Activated T-cell treated with anti-CD3 and anti-CD28 coated beads, Interleukin-2, amount 50 U/mL, for 24 hours (primary cell): ENCODE measurements at regions not wholly inside any gene's neighbourhood (a gene's known extent, or its start where the extent isn't known, plus 50 kb on each side); places are given as distances from the start of the nearest gene placed in this dataset.
"Not testable (repeated sequence)": the region's sequence is repeated elsewhere in the genome, so short reads cannot be mapped to it uniquely, and the experiment has no call there.

ENCODE experiments used
- DNase-seq: peaks from one replicate; pipeline ENCODE4 v3.0.0-alpha.2; 2020
- H3K27ac Mint-ChIP-seq: 2 replicates; pipeline ENCODE4 v1.8.0; 2020; ENCODE audit warnings: mild to moderate bottlenecking, mixed read lengths
- H3K27me3 Mint-ChIP-seq: 2 replicates; pipeline ENCODE4 v1.8.0; 2020; ENCODE audit warnings: mixed read lengths
- H3K36me3 Mint-ChIP-seq: 2 replicates; pipeline ENCODE4 v1.8.0; 2020; ENCODE audit warnings: low read depth, mixed read lengths
- H3K4me1 Mint-ChIP-seq: 2 replicates; pipeline ENCODE4 v1.8.0; 2020; ENCODE audit warnings: low read depth, mixed read lengths
- H3K4me3 Mint-ChIP-seq: 2 replicates; pipeline ENCODE4 v1.8.0; 2020; ENCODE audit warnings: mild to moderate bottlenecking, moderate library complexity, mixed read lengths
- H3K9me3 Mint-ChIP-seq: 2 replicates; pipeline ENCODE4 v1.8.0; 2020; ENCODE audit warnings: mixed read lengths

GRCh38 chrX:155819966-155820491, 61.1 kb upstream of the VAMP7 start:
- no peak overlapping the region for H3K4me3 Mint-ChIP-seq
- peaks cover 47% of the 10 kb centered on the region for H3K27me3 Mint-ChIP-seq
- no peaks in the 10 kb centered on the region for H3K36me3 Mint-ChIP-seq
- H3K9me3 Mint-ChIP-seq, result peaks cover 1% of the 10 kb centered on the region
- H3K27ac Mint-ChIP-seq, result no peak overlapping the region
- peak; percentile 35 for DNase-seq
- no peaks in the 10 kb centered on the region for H3K4me1 Mint-ChIP-seq

GRCh38 chrX:155819525-155819924, 61.6 kb upstream of the VAMP7 start:
- Mint-ChIP-seq H3K4me3 (no peak overlapping the region), H3K27ac (no peak overlapping the region), H3K4me1 (no peaks in the 10 kb centered on the region), H3K36me3 (no peaks in the 10 kb centered on the region), H3K27me3 (peaks cover 42% of the 10 kb centered on the region), H3K9me3 (no peaks in the 10 kb centered on the region)
- no peak for DNase-seq

GRCh38 chrX:155814391-155814790, 66.8 kb upstream of the VAMP7 start:
- not testable (repeated sequence) for H3K36me3 Mint-ChIP-seq, DNase-seq, H3K27ac Mint-ChIP-seq, H3K9me3 Mint-ChIP-seq, H3K4me3 Mint-ChIP-seq, H3K4me1 Mint-ChIP-seq
- H3K27me3 Mint-ChIP-seq, result peaks cover 23% of the 10 kb centered on the region

DNA sequence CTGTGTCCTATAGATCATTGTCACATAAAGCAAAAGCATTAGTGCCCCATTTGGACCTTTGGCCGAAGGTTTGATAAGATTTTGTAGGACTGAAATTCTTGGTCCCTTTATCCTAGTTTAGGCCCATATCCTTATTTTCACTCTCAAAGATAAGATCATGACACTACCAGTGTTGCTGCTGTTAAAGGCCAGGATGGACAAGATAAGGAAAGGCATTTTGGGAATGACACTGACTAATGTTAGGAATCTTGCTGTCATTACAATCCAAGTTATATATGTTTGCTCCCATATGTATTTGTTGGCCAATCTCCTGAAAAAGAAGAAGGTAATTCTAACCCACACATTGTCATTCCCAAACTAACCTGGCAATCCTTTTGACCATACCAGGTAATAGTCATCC, 101.3 kb upstream of the VAMP7 start:
- no peak overlapping the region for H3K27ac Mint-ChIP-seq
- H3K36me3 Mint-ChIP-seq, result no peaks in the 10 kb centered on the region
- no peaks in the 10 kb centered on the region for H3K27me3 Mint-ChIP-seq
- no peaks in the 10 kb centered on the region for H3K4me1 Mint-ChIP-seq
- no peak for DNase-seq
- H3K9me3 Mint-ChIP-seq, result no peaks in the 10 kb centered on the region
- H3K4me3 Mint-ChIP-seq, result no peak overlapping the region

GRCh38 chrX:155778844-155779553, 102.1 kb upstream of the VAMP7 start:
- DNase-seq, result no peak
- H3K27me3 Mint-ChIP-seq, result peaks cover under 1% of the 10 kb centered on the region
- H3K9me3 Mint-ChIP-seq, result no peaks in the 10 kb centered on the region
- H3K36me3 Mint-ChIP-seq, result no peaks in the 10 kb centered on the region
- no peaks in the 10 kb centered on the region for H3K4me1 Mint-ChIP-seq
- no peak overlapping the region for H3K27ac Mint-ChIP-seq
- H3K4me3 Mint-ChIP-seq, result no peak overlapping the region

- Mint-ChIP-seq H3K27ac (no peak overlapping the region), H3K4me1 (no peaks in the 10 kb centered on the region), H3K27me3 (peaks cover 5% of the 10 kb centered on the region), H3K36me3 (no peaks in the 10 kb centered on the region), H3K4me3 (no peak overlapping the region), H3K9me3 (no peaks in the 10 kb centered on the region)
- DNase-seq, result no peak
These were observed 106.8 kb upstream of the VAMP7 start for GRCh38 chrX:155774387-155774786.

- no peaks in the 10 kb centered on the region for H3K9me3 Mint-ChIP-seq
- no peaks in the 10 kb centered on the region for H3K36me3 Mint-ChIP-seq
- H3K27me3 Mint-ChIP-seq, result peaks cover 3% of the 10 kb centered on the region
- DNase-seq, result no peak
- peaks cover 5% of the 10 kb centered on the region for H3K4me1 Mint-ChIP-seq
- H3K4me3 Mint-ChIP-seq, result peak overlapping the region; percentile 71
- H3K27ac Mint-ChIP-seq, result no peak overlapping the region
These were observed 113.0 kb upstream of the VAMP7 start for GRCh38 chrX:155767876-155768769.

GRCh38 chrX:155767051-155767875, 113.9 kb upstream of the VAMP7 start:
- DNase-seq, result peak; percentile 34
- Mint-ChIP-seq H3K4me1 (peaks cover 5% of the 10 kb centered on the region), H3K27me3 (peaks cover 3% of the 10 kb centered on the region), H3K36me3 (no peaks in the 10 kb centered on the region), H3K9me3 (peaks cover 3% of the 10 kb centered on the region), H3K27ac (no peak overlapping the region), H3K4me3 (peak overlapping the region; percentile 71)

GRCh38 chrX:155766321-155766720, 114.8 kb upstream of the VAMP7 start:
- H3K4me3 Mint-ChIP-seq, result no peak overlapping the region
- H3K27me3 Mint-ChIP-seq, result peaks cover 3% of the 10 kb centered on the region
- no peaks in the 10 kb centered on the region for H3K36me3 Mint-ChIP-seq
- H3K9me3 Mint-ChIP-seq, result peaks cover 6% of the 10 kb centered on the region
- H3K4me1 Mint-ChIP-seq, result peaks cover 5% of the 10 kb centered on the region
- H3K27ac Mint-ChIP-seq, result no peak overlapping the region
- DNase-seq, result no peak

- peaks cover 10% of the 10 kb centered on the region for H3K9me3 Mint-ChIP-seq
- no peaks in the 10 kb centered on the region for H3K36me3 Mint-ChIP-seq
- no peaks in the 10 kb centered on the region for H3K4me1 Mint-ChIP-seq
- no peak for DNase-seq
- H3K27ac Mint-ChIP-seq, result no peak overlapping the region
- H3K27me3 Mint-ChIP-seq, result no peaks in the 10 kb centered on the region
- H3K4me3 Mint-ChIP-seq, result no peak overlapping the region
These were observed 120.0 kb upstream of the VAMP7 start for GRCh38 chrX:155761185-155761584.

GRCh38 chrX:155757046-155757759, 123.9 kb upstream of the VAMP7 start:
- no peak for DNase-seq
- H3K27ac Mint-ChIP-seq, result no peak overlapping the region

GRCh38 chrX:155755706-155756337, 125.3 kb upstream of the VAMP7 start:
- no peak overlapping the region for H3K27ac Mint-ChIP-seq

More at GRCh38 chrX:155757046-155757759, 123.9 kb upstream of the VAMP7 start:
- Mint-ChIP-seq H3K4me3 (no peak overlapping the region), H3K9me3 (peaks cover 7% of the 10 kb centered on the region), H3K36me3 (no peaks in the 10 kb centered on the region), H3K27me3 (no peaks in the 10 kb centered on the region), H3K4me1 (no peaks in the 10 kb centered on the region)

DNA sequence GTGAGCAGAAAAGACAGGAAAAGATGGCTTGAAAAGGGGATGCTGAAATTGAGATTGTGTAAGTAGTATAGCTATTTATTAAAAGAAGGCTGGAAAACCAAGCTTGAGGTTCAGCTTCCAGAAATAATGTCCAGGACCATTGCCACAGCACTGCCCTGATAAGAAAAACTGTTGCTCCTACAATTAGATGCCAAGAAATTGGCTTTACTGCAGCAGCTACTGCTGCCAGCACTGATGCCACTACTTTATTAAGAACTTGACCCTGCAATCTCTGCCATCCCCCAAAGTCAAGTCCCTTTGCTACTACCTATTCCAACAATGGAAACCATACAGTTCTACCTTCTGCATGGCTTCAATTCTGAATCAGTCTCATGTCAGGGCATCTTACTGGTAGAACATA, 130.0 kb upstream of the VAMP7 start:
- Mint-ChIP-seq H3K9me3 (no peaks in the 10 kb centered on the region), H3K4me3 (no peak overlapping the region), H3K27me3 (no peaks in the 10 kb centered on the region), H3K36me3 (no peaks in the 10 kb centered on the region), H3K27ac (no peak overlapping the region), H3K4me1 (no peaks in the 10 kb centered on the region)
- DNase-seq, result no peak

More at GRCh38 chrX:155755706-155756337, 125.3 kb upstream of the VAMP7 start:
- H3K36me3 Mint-ChIP-seq, result no peaks in the 10 kb centered on the region
- no peaks in the 10 kb centered on the region for H3K27me3 Mint-ChIP-seq
- no peak overlapping the region for H3K4me3 Mint-ChIP-seq
- no peaks in the 10 kb centered on the region for H3K4me1 Mint-ChIP-seq
- peaks cover under 1% of the 10 kb centered on the region for H3K9me3 Mint-ChIP-seq
- DNase-seq, result no peak
